ENCODE measurements at regions not wholly inside any gene's neighbourhood (a gene's known extent, or its start where the extent isn't known, plus 50 kb on each side); places are given as distances from the start of the nearest gene placed in this dataset.

GRCh38 chr6:84868149-84868548, 103.8 kb upstream of the TBX18 start:
- TF ChIP-seq YY1 (IDR thresholded peaks at IDR 0.05; ENCODE audit: insufficient read depth, insufficient read length) (no peak), SUZ12 (IDR thresholded peaks at IDR 0.05; ENCODE audit: extremely low read depth, insufficient read depth, insufficient read length) (no peak), ZNF274 (IDR thresholded peaks at IDR 0.05; ENCODE audit: low read depth, low read length) (no peak)
